Ovary (tissue), 7 donors: ENCODE measurements at regions not wholly inside any gene's neighbourhood (a gene's known extent, or its start where the extent isn't known, plus 50 kb on each side); places are given as distances from the start of the nearest gene placed in this dataset.

Experiments used
- DNase-seq, 5 donors: peaks; one replicate each; pipeline ENCODE4 v3.0.0-alpha.2; 2019 to 2020
- H3K27ac ChIP-seq, 2 donors: fragments of 200-600 bp; one replicate each; pipeline versions ENCODE4 v1.5.1 to v1.8.0; 2019 to 2022
- H3K27me3 ChIP-seq: fragments of 200-600 bp; one replicate; pipeline ENCODE4 v1.8.0; 2022
- H3K36me3 ChIP-seq: fragments of 200-600 bp; sonication (generic); one replicate; pipeline ENCODE4 v1.5.1; 2019
- H3K4me1 ChIP-seq: one replicate; pipeline ENCODE4 v1.8.1; 2013; ENCODE audit warnings: mild to moderate bottlenecking, moderate library complexity; ENCODE audit not compliant: insufficient read depth
- H3K4me3 ChIP-seq: fragments of 200-600 bp; sonication (generic); one replicate; pipeline ENCODE4 v1.5.1; 2017
- H3K9me3 ChIP-seq, 2 donors: fragments of 200-600 bp in 1 of 2; sonication (generic) in 1 of 2; one replicate each; pipeline versions ENCODE4 v1.5.1 to v1.8.1; 2013 to 2019; ENCODE audit warnings: mild to moderate bottlenecking in 1 of 2, moderate library complexity in 1 of 2
- EP300 ChIP-seq: sonication (generic); formaldehyde crosslinking; IDR thresholded peaks from one replicate; pipeline ENCODE4 v1.6.1; 2017; ENCODE audit warnings: antibody characterized with exemption
- POLR2A ChIP-seq: fragments of 450-650 bp; IDR thresholded peaks from one replicate; pipeline ENCODE4 v1.6.1; 2017; ENCODE audit warnings: antibody characterized with exemption, mild to moderate bottlenecking, moderate library complexity
- WGBS, 3 donors: extraction: QIAGEN DNeasy Blood & Tissue Kit in 1 of 3; methylation state at CpG; one replicate each; pipeline versions ENCODE4 v1.1.5 to v1.1.7; 2013 to 2017; 5-methylcytosine and 5-hydroxymethylcytosine counted together
- intact Hi-C, 4 donors: fragments of 100-400 bp; cut with DNase I; formaldehyde crosslinking; loops; one replicate each; pipeline versions ENCODE4 v1.11.0 to v1.15.1; 2022 to 2023
- TF ChIP-seq, protein P1 (sequence below), 3 donors: fragments of 450-650 bp in 2 of 3; fragments of 200-600 bp in 1 of 3; IDR thresholded peaks; one replicate each; pipeline versions ENCODE4 v1.5.1 to v1.8.0; 2016 to 2022; ENCODE audit warnings: antibody characterized with exemption in 3 of 3, mild to moderate bottlenecking in 1 of 3
- donor health status: DM: no; HTN: no; CAD: no; lungs with moderate emphysema.
- donor health status: DM: no; HTN: no; CAD: no.
- donor health status: Bipolar disorder and iron deficiency.
- donor health status: DM: no; HTN: no; CAD: no.
- donor health status: DM: yes; HTN: yes; CAD: no.

DNA sequence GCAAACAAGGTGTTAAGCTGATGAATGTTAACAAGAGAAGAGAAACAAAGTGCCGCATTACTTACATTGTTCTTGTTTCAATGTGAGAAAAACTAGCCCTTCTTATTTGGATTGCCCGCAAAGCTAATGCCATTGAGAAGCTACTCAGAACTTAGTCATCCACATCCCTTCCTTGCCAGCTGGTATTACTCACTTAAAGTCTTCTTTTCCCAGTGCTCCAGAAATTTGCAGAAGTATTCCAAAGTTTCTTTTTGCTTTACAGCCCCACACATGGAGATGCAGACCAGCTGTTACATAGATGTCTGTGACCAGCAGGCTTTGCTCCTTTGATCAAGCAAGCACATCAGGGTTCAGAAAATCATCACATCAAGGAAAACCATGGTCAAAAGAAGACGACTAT is 529.0 kb downstream of the TBC1D32 start:
- H3K36me3 ChIP-seq: no peaks in the 10 kb centered on the region
- H3K9me3 ChIP-seq: peaks cover 0 to 4% of the 10 kb centered on the region in 2 donors
- intact Hi-C loops: no loop called here
- TF ChIP-seq, protein P1, sequence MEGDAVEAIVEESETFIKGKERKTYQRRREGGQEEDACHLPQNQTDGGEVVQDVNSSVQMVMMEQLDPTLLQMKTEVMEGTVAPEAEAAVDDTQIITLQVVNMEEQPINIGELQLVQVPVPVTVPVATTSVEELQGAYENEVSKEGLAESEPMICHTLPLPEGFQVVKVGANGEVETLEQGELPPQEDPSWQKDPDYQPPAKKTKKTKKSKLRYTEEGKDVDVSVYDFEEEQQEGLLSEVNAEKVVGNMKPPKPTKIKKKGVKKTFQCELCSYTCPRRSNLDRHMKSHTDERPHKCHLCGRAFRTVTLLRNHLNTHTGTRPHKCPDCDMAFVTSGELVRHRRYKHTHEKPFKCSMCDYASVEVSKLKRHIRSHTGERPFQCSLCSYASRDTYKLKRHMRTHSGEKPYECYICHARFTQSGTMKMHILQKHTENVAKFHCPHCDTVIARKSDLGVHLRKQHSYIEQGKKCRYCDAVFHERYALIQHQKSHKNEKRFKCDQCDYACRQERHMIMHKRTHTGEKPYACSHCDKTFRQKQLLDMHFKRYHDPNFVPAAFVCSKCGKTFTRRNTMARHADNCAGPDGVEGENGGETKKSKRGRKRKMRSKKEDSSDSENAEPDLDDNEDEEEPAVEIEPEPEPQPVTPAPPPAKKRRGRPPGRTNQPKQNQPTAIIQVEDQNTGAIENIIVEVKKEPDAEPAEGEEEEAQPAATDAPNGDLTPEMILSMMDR (IDR thresholded peaks at IDR 0.05): no peak
- TF ChIP-seq EP300 (no peak), POLR2A (no peak)
- DNase-seq: no peak
- H3K27me3 ChIP-seq: no peaks in the 10 kb centered on the region
- no peak overlapping the region for H3K27ac ChIP-seq
- no peaks in the 10 kb centered on the region for H3K4me1 ChIP-seq
- 45 to 59% (median 51%) methylated on average over 3 of the region's 3 CpGs for WGBS, 3 donors
- H3K4me3 ChIP-seq: no peak overlapping the region

DNA sequence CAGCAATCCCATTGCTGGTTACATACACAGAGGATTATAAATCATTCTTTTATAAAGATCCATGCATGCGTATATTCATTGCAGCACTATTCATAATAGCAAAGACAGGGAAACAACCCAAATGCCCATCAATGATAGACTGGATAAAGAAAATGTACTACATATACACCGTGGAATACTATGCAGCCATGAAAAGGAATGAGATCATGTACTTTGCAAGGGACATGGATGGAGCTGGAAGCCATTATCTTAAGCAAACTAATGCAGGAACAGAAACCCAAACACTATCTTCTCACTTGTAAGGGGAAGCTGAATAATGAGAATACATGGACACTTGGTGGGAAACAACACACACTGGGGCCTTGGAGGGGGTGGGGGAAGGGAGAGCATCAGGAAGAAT is 529.7 kb downstream of the TBC1D32 start:
- intact Hi-C loops: no loop called here
- H3K4me1 ChIP-seq: no peaks in the 10 kb centered on the region
- H3K27ac ChIP-seq: no peak overlapping the region
- TF ChIP-seq EP300 (no peak), POLR2A (no peak)
- TF ChIP-seq, protein P1 (IDR thresholded peaks at IDR 0.05): no peak
- no peaks in the 10 kb centered on the region for H3K27me3 ChIP-seq
- no peaks in the 10 kb centered on the region for H3K36me3 ChIP-seq
- peaks cover 0 to 4% of the 10 kb centered on the region in 2 donors for H3K9me3 ChIP-seq
- DNase-seq: no peak
- H3K4me3 ChIP-seq: no peak overlapping the region
- 68 to 91% (median 91%) methylated on average over 2 of the region's 2 CpGs for WGBS, 3 donors

DNA sequence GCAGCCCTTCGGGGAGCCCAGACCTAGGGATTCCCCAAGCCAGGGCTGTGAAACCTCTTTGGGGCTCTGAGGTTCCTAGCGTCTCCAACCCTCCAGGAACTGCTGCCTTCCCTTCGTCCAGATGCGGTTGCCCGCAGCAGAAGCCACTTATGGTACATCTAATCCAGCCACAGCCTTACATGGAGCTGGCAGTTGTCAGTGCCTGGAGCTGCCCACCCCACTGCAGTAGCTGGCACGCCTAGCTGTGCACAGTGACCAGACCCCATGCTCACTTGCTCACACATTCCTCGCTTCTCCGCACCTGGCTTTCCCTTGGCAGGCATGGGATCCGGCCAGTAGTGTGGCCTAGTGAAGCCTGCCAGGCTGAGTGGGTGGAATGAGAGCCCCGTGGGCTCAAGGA is 547.6 kb downstream of the TBC1D32 start:
- TF ChIP-seq POLR2A (no peak), EP300 (no peak)
- TF ChIP-seq, protein P1 (IDR thresholded peaks at IDR 0.05): no peak
- no peak overlapping the region for H3K4me3 ChIP-seq

DNA sequence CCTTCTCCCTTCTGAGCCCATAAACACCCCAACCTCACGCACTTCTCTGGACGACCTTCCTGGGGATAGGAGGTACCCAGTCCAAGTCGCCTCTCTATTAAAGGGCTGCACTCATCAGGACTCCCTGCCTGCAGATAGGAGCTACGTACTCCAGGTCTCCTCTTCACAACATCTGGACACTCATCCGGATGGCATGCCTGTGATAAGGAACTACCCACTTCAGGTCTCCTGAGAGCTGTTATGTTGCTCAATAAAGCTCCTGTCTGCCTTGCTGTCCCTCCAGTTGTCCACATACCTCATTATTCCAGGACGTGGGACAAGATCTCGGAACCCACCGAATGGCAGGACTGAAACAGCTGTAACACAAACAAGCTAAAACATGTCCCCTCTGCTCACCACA is 548.0 kb downstream of the TBC1D32 start:
- H3K27ac ChIP-seq: no peak overlapping the region
- H3K36me3 ChIP-seq: no peaks in the 10 kb centered on the region
- no peaks in the 10 kb centered on the region for H3K9me3 ChIP-seq
- TF ChIP-seq, protein P1 (IDR thresholded peaks at IDR 0.05): no peak
- no peak for TF ChIP-seq EP300
- TF ChIP-seq POLR2A: no peak
- intact Hi-C loops: no loop called here
- H3K4me1 ChIP-seq: no peaks in the 10 kb centered on the region
- WGBS, 3 donors: 89 to 90% (median 90%) methylated on average over 8 of the region's 8 CpGs
- DNase-seq: no peak
- no peaks in the 10 kb centered on the region for H3K27me3 ChIP-seq
- no peak overlapping the region for H3K4me3 ChIP-seq

More for the DNA sequence above, 547.6 kb downstream of the TBC1D32 start:
- Histone ChIP-seq H3K27ac (no peak overlapping the region), H3K36me3 (no peaks in the 10 kb centered on the region), H3K9me3 (no peaks in the 10 kb centered on the region), H3K4me1 (no peaks in the 10 kb centered on the region), H3K27me3 (no peaks in the 10 kb centered on the region)
- 90 to 94% (median 91%) methylated on average over 10 of the region's 10 CpGs for WGBS, 3 donors
- no peak for DNase-seq
- intact Hi-C loops: no loop called here
